ENCODE measurements at regions not wholly inside any gene's neighbourhood (a gene's known extent, or its start where the extent isn't known, plus 50 kb on each side); places are given as distances from the start of the nearest gene placed in this dataset.
"Not testable (repeated sequence)": the region's sequence is repeated elsewhere in the genome, so short reads cannot be mapped to it uniquely, and the experiment has no call there.

DNA sequence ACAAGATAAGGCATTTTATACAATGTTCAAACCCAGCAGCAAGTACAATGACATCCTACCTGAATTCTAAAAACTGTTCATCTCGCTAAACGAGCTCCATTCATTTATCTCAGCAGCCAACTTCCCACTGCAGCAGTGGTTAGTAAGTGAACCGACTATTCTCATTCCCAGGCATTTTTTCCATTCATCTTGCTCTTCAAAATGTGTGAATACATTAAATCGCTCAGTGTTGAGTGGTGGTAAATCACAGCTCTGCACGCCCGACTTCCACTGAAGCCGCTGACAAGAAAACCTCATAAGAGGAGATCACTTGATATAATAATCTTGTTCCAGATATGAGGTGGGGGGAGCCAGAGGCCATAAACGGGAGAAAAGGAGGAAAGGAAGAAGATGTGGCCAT, 746.2 kb upstream of the USP15 start:
- FAIRE-seq: no peak
- no peak for DNase-seq (ENCODE audit: insufficient read length, low spot score)

GRCh38 chr12:61521258-61521657, 738.9 kb upstream of the USP15 start:
- FAIRE-seq (no peak), DNase-seq (ENCODE audit: insufficient read length, low spot score) (no peak)

- no peak for FAIRE-seq
- DNase-seq (ENCODE audit: insufficient read length, low spot score): no peak
Measured at GRCh38 chr12:61523276-61523992, 736.8 kb upstream of the USP15 start.

DNA sequence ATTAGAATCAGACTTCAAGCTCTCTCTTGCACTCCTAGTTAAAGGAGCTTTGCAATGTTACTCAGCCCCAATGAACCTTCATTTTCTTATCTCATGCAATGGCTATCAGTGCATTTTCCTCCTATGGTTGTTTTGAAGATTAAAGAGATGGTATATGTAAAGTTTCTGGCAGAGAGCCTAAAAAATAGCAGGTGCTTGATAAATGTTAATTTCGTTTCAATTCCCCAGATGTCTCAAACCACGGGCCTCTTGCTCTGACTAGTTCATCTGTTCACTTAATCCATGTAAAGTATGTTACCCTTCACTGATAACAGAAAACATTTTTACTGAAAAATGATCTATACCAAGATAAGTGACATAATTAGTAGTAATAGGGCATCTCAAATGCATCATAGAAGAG, 735.4 kb upstream of the USP15 start:
- FAIRE-seq (no peak), DNase-seq (ENCODE audit: insufficient read length, low spot score) (no peak)

- no peak for FAIRE-seq
- no peak for DNase-seq (ENCODE audit: insufficient read length, low spot score)
Measured at GRCh38 chr12:61525331-61525730, 734.9 kb upstream of the USP15 start.

GRCh38 chr12:61530456-61530855, 729.7 kb upstream of the USP15 start:
- FAIRE-seq (no peak), DNase-seq (ENCODE audit: insufficient read length, low spot score) (no peak)

GRCh38 chr12:61531195-61531594, 729.0 kb upstream of the USP15 start:
- DNase-seq (ENCODE audit: insufficient read length, low spot score) (no peak), FAIRE-seq (no peak)

DNA sequence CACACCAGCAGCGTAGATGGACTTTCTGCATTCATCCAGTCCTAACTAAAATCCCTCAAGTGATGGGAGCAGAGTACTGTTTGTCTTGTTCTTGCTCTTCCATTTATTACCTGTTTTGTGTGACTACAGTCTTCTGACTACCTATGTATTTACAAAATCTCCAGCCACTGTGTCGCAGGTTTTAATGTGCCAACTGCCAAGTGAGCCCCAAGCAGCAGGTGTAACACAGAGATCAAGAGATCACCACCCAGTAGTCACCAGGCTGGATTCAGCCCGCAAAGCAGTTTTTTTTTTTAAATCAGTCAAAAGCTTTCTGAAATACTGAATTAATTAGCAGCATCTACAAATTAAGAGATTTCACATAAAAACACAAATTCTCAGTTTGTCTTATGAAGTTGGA, 724.1 kb upstream of the USP15 start:
- FAIRE-seq: no peak
- DNase-seq (ENCODE audit: insufficient read length, low spot score): no peak

DNA sequence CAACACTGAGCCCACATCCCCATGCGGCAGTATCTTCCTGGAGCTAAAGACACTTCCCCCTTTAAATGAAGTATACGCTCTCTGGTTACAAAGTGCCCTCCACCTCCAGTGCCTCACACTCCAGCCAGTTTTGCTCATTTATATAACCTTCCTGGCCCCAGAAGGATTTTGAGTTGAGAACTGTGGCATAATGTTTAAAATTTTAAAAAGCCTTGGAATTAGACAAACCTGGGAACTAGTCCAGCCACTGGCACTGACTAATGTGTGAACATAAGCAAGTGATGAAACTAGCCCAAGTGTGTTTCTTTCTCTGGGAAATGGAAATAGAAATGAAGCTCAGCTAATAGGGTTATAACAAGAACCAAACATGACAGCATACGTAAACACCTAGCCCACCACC, 723.7 kb upstream of the USP15 start:
- DNase-seq (ENCODE audit: insufficient read length, low spot score) (no peak), FAIRE-seq (no peak)

GRCh38 chr12:61538951-61539350, 721.3 kb upstream of the USP15 start:
- no peak for DNase-seq (ENCODE audit: insufficient read length, low spot score)
- FAIRE-seq: no peak

- DNase-seq (ENCODE audit: insufficient read length, low spot score) (no peak), FAIRE-seq (no peak)
Measured at GRCh38 chr12:61542551-61542950, 717.7 kb upstream of the USP15 start.

- DNase-seq (ENCODE audit: insufficient read length, low spot score) (no peak), FAIRE-seq (no peak)
Measured at GRCh38 chr12:61546296-61546695, 713.9 kb upstream of the USP15 start.

DNA sequence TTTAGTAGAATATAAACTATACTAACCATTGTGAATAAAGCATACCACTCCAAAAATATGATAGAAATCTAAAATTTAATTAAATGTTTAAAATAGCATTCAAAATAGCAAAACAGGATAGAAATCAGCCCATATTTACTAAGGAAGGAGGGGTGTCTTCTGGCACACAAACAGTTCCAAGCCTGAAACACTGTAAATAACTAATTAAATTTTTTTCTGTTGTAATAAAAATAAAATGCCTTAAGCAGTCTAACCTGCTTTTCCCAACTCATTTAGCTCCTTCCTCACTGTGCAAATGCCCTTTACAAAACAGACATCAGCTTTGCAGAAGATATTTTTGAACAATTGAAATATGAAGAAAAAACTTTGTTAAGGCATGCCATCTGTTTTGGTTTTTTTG, 707.1 kb upstream of the USP15 start:
- FAIRE-seq: no peak

GRCh38 chr12:61554268-61555008, 705.8 kb upstream of the USP15 start:
- DNase-seq (ENCODE audit: insufficient read length, low spot score): no peak
- FAIRE-seq: no peak

More for the DNA sequence above, 707.1 kb upstream of the USP15 start:
- DNase-seq (ENCODE audit: insufficient read length, low spot score): no peak

DNA sequence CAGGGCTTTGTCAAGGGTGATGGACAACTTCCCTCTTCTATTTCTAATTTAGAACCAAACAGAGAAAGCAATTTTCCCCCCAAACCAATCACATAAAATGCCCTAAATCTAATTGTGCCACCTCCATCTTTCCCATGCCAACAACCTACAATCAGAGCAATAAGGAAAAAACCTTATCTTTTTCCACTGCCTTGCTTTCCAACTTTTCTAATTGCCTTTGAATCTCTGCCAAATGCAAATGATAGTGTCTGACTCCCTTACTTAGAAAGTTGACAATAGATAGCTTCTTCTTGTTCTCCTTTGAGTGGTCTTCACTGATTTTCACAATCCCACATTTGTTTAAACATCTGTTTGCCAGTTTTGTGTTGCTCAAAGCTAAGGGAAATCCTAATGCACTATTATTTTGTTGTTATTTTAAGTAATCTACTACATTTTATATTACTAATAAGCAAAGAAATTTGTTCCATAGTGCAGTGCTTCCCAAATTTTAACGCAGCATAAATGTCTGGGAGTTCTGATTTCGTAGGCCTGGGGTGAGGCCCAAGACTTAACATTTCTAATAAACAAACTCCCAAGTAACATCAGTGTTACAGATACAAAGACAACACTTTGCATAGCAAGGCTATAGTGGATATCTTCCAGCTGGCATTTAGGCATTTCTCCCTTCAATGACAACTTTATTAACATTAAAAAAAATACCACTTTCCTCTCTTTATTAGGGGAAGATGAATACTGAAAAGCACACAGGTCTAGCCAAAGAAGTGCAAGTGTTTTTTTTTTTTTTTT, 696.3 kb upstream of the USP15 start:
- DNase-seq (ENCODE audit: insufficient read length, low spot score): no peak
- FAIRE-seq: no peak

DNA sequence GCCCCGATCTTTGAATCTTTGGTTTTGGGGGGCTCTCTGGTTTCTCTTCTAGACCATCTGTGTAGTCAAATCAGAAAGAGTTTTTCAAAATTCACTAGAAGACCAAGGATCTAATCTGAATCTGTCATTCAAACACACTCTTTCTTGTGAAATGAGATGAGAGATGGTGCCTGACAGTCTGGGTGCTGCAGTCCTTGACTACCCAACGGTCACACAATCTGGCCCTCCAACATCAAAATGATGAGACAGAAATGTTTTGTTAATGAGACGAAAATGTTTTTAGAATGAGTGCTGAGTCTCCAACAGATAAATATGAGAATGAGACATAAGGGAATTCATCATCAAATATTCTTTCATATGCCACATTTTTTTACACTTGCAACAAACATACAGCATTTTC, 695.7 kb upstream of the USP15 start:
- FAIRE-seq (no peak), DNase-seq (ENCODE audit: insufficient read length, low spot score) (no peak)

DNA sequence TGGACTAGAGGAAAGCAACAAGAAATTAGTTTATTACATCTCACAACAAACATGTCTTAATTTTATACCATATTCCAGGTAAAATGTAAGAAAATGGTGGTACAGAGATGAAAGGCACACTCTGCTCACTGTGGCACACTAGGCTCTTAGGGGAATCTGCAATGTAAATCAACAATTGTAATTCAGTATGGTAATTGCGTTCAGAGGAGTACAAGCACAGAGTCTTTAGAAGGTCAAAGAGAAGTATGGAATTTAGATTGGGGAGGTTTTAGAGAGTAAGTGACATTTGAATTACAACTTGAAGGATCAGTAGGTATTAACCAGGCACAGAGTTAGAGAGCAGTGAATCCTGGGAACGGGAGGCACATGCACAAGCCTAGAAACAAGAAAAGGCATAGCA, 694.0 kb upstream of the USP15 start:
- DNase-seq (ENCODE audit: insufficient read length, low spot score) (no peak), FAIRE-seq (no peak)

DNA sequence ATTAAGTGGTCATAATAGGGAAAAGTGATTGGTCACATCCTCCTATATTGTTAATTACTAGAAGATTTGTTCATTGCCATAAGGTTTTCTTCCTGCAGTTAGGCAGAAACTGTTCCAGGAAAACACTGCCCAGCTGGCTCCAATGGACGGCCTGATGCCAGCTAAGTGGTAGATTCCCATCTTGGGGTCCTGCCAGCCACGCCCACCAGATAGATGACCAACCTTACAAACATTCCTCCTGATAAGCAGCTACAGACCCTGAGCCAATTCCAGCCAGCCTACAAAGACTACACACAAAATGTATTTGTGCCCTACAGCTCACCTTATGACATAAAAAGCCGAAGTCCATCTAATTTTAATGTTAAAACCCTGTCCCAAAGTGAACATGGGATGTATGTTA, 685.9 kb upstream of the USP15 start:
- FAIRE-seq: no peak
- DNase-seq (ENCODE audit: insufficient read length, low spot score): no peak

DNA sequence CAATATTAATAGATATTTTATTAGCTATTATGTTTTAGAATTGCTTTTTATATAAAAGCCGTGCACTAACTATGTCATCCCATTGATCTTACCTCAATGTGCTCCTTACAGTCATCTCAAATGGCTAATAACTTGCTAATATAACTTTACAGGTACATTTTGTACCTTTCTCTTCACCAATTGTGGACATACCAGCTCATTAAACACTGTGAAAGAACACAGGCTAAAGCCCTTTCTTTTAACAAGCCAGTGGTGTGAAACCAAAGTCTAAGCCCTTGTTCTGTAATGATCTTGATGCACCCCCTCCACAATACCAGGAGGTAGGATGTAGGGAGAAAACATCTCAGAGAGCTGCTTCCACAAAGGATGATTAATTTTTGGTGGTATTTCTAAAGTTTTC, 675.3 kb upstream of the USP15 start:
- no peak for FAIRE-seq
- no peak for DNase-seq (ENCODE audit: insufficient read length, low spot score)

DNA sequence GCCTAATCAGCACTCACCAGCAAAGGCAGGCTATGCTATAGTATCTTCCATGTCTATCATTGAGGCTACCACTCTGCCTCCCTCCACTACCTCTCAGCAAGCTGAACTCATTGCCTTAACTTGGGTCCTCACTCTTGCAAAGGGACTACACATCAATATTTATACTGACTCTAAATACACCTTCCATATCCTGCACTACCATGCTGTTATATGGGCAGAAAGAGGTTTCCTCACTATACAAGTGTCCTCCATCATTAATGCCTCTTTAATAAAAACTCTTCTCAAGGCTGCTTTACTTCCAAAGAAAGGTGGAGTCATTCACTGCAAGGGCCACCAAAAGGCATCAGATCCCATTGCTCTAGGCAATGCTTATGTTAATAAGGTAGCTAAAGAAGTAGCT, 669.3 kb upstream of the USP15 start:
- FAIRE-seq; DNase-seq (ENCODE audit: insufficient read length, low spot score): not testable (repeated sequence)

GRCh38 chr12:61610143-61610542, 650.1 kb upstream of the USP15 start:
- FAIRE-seq (no peak), DNase-seq (ENCODE audit: insufficient read length, low spot score) (no peak)

GRCh38 chr12:61629702-61630101, 630.5 kb upstream of the USP15 start:
- DNase-seq (ENCODE audit: insufficient read length, low spot score) (no peak), FAIRE-seq (no peak)

Data from HTR-8/SVneo (cell line).